HG03159 (cell line): ENCODE measurements at regions not wholly inside any gene's neighbourhood (a gene's known extent, or its start where the extent isn't known, plus 50 kb on each side); places are given as distances from the start of the nearest gene placed in this dataset.
"Not testable (repeated sequence)": the region's sequence is repeated elsewhere in the genome, so short reads cannot be mapped to it uniquely, and the experiment has no call there.

ENCODE experiments used
- ATAC-seq: cut with Tn5 transposase; IDR thresholded peaks from one replicate; pipeline ENCODE4 v1.9.1; 2021; ENCODE audit warnings: mild to moderate bottlenecking, moderate library complexity; ENCODE audit not compliant: unreplicated experiment

- not testable (repeated sequence) for ATAC-seq
Observed at GRCh38 chr3:195635262-195635873, 51.6 kb upstream of the APOD start.

GRCh38 chr3:195634426-195635261 lies 50.9 kb upstream of the APOD start:
- peak; percentile 93 for ATAC-seq
